Stomach smooth muscle (tissue), 2 donors: ENCODE measurements at regions not wholly inside any gene's neighbourhood (a gene's known extent, or its start where the extent isn't known, plus 50 kb on each side); places are given as distances from the start of the nearest gene placed in this dataset.

Experiments used
- H3K27ac ChIP-seq: one replicate; pipeline ENCODE4 v1.7.0; 2013; ENCODE audit warnings: mild to moderate bottlenecking, low read length, inconsistent platforms
- H3K27me3 ChIP-seq, 2 donors: one replicate each; pipeline ENCODE4 v1.7.0; 2013; ENCODE audit warnings: low read length in 2 of 2; ENCODE audit not compliant: insufficient read depth in 2 of 2, control insufficient read depth in 1 of 2
- H3K36me3 ChIP-seq, 2 donors: one replicate each; pipeline ENCODE4 v1.7.0; 2013; ENCODE audit warnings: low read length in 2 of 2; ENCODE audit not compliant: control insufficient read depth in 2 of 2, insufficient read depth in 2 of 2
- H3K4me1 ChIP-seq: one replicate; pipeline ENCODE4 v1.7.0; 2013; ENCODE audit warnings: low read length; ENCODE audit not compliant: control insufficient read depth, insufficient read depth
- H3K4me3 ChIP-seq, 2 donors: one replicate each; pipeline ENCODE4 v1.7.0; 2013; ENCODE audit warnings: low read length in 2 of 2
- H3K9ac ChIP-seq, 2 donors: one replicate each; pipeline ENCODE4 v1.7.0; 2013; ENCODE audit warnings: low read length in 2 of 2, mild to moderate bottlenecking in 1 of 2
- H3K9me3 ChIP-seq, 2 donors: one replicate each; pipeline ENCODE4 v1.7.0; 2013; ENCODE audit warnings: low read length in 2 of 2; ENCODE audit not compliant: control insufficient read depth in 2 of 2
- donor health status: healthy.
- donor health status: Pancreatic carcinoma.

- Histone ChIP-seq H3K4me3 (no peak overlapping the region), H3K9me3 (no peaks in the 10 kb centered on the region), H3K27me3 (no peaks in the 10 kb centered on the region), H3K36me3 (no peaks in the 10 kb centered on the region), H3K4me1 (no peaks in the 10 kb centered on the region), H3K27ac (no peak overlapping the region), H3K9ac (no peak overlapping the region)
Observed at GRCh38 chr4:126725906-126726305, 906.9 kb upstream of the INTU start.

DNA sequence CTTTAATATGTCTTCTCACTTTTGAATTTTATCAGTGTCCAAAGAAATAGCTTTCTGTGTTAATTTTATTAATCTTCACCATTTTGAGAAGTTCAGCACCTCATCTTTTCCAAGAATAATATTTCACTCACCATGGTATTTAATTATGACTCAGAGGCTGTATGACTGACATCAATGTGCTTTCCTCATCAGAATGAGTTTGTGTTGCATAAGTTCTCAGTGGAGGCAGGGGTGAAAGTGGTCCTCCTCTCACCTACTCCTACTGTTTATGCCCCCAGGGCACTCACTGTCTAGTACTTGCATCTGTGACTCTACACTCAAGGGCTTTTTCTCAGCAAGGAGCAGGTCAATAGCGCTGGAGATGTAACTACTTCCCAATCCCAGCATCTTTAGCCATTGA is 905.3 kb upstream of the INTU start:
- H3K9ac ChIP-seq = no peak overlapping the region
- no peaks in the 10 kb centered on the region for H3K4me1 ChIP-seq
- H3K4me3 ChIP-seq = no peak overlapping the region
- no peak overlapping the region for H3K27ac ChIP-seq
- H3K9me3 ChIP-seq = no peaks in the 10 kb centered on the region
- no peaks in the 10 kb centered on the region for H3K36me3 ChIP-seq
- H3K27me3 ChIP-seq = no peaks in the 10 kb centered on the region

DNA sequence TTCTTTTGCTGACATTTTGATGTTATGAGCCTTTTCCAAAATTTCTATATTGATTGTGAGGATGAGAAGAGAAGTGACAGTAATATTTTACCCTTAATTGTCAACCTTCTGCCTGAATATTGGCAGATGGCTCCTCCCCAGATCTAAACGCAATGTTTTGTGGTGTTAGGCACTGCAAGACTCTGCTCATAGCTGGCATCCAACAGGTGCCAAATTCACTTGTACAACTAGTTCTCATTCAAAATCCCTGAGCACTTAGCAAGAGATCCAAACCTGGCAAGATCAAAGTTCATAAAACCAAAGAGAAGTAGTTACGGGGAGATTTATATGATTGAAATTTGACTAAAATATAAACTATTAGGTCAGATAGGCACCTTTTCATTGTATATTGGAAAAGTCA is 901.7 kb upstream of the INTU start:
- no peaks in the 10 kb centered on the region for H3K27me3 ChIP-seq
- no peaks in the 10 kb centered on the region for H3K9me3 ChIP-seq
- no peak overlapping the region for H3K27ac ChIP-seq
- no peaks in the 10 kb centered on the region for H3K36me3 ChIP-seq
- H3K4me1 ChIP-seq = no peaks in the 10 kb centered on the region
- H3K4me3 ChIP-seq = no peak overlapping the region
- H3K9ac ChIP-seq = no peak overlapping the region

DNA sequence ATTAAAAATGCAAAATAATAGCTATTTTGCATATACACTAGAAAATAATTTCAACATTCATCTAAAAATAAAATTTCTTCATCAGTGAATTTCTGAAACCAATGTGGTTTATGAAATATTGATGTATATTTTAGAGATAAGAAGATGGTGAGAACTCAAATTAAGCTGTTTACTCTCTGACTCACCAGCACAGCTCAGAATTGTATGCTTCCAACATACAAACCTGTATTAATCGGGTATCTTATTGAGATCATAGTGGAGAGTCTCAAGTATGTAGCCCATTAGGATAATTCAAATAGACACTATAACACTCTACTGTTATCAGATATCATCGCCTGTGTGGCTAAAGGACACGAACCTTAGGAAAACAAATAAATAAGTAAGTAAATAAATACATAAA is 899.5 kb upstream of the INTU start:
- H3K36me3 ChIP-seq = no peaks in the 10 kb centered on the region
- no peak overlapping the region for H3K9ac ChIP-seq
- no peak overlapping the region for H3K4me3 ChIP-seq
- H3K4me1 ChIP-seq = no peaks in the 10 kb centered on the region
- no peak overlapping the region for H3K27ac ChIP-seq
- H3K9me3 ChIP-seq = no peaks in the 10 kb centered on the region
- H3K27me3 ChIP-seq = no peaks in the 10 kb centered on the region

- no peak overlapping the region for H3K9ac ChIP-seq
- H3K36me3 ChIP-seq = no peaks in the 10 kb centered on the region
- H3K4me3 ChIP-seq = no peak overlapping the region
- no peaks in the 10 kb centered on the region for H3K27me3 ChIP-seq
- no peaks in the 10 kb centered on the region for H3K4me1 ChIP-seq
- no peak overlapping the region for H3K27ac ChIP-seq
- no peaks in the 10 kb centered on the region for H3K9me3 ChIP-seq
Observed at GRCh38 chr4:126734465-126734864, 898.3 kb upstream of the INTU start.

- Histone ChIP-seq H3K9me3 (no peaks in the 10 kb centered on the region), H3K4me1 (no peaks in the 10 kb centered on the region), H3K4me3 (no peak overlapping the region), H3K27me3 (no peaks in the 10 kb centered on the region), H3K36me3 (no peaks in the 10 kb centered on the region), H3K9ac (no peak overlapping the region), H3K27ac (no peak overlapping the region)
Observed at GRCh38 chr4:126735294-126736132, 897.2 kb upstream of the INTU start.

DNA sequence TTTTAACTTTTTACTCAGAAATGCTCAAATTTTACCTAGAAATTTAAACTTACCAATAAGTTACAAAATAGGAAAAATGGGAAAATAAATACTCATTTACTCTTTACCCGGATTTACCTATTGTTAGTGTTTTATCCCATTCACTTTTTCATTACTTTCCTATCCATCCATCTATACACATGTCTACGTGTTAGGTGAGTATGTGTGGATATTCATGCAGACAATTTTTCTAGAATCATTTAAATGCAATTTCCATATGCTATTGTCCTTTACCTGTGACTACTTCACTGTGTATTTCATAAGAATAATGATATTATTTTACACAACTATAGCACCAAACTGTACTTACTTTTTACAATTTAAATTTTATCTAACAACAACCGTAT is 896.6 kb upstream of the INTU start:
- Histone ChIP-seq H3K9me3 (no peaks in the 10 kb centered on the region), H3K9ac (no peak overlapping the region), H3K27me3 (no peaks in the 10 kb centered on the region), H3K4me1 (no peaks in the 10 kb centered on the region), H3K4me3 (no peak overlapping the region), H3K36me3 (no peaks in the 10 kb centered on the region), H3K27ac (no peak overlapping the region)

GRCh38 chr4:126737899-126738526 is 894.7 kb upstream of the INTU start:
- H3K4me1 ChIP-seq = no peaks in the 10 kb centered on the region
- no peak overlapping the region for H3K27ac ChIP-seq
- no peaks in the 10 kb centered on the region for H3K36me3 ChIP-seq
- H3K9ac ChIP-seq = no peak overlapping the region
- H3K27me3 ChIP-seq = no peaks in the 10 kb centered on the region
- H3K9me3 ChIP-seq = no peaks in the 10 kb centered on the region
- no peak overlapping the region for H3K4me3 ChIP-seq

- H3K4me3 ChIP-seq = no peak overlapping the region
- H3K9me3 ChIP-seq = no peaks in the 10 kb centered on the region
- H3K27me3 ChIP-seq = no peaks in the 10 kb centered on the region
- no peaks in the 10 kb centered on the region for H3K36me3 ChIP-seq
- no peak overlapping the region for H3K9ac ChIP-seq
- H3K27ac ChIP-seq = no peak overlapping the region
- no peaks in the 10 kb centered on the region for H3K4me1 ChIP-seq
Observed at GRCh38 chr4:126738527-126738923, 894.2 kb upstream of the INTU start.

DNA sequence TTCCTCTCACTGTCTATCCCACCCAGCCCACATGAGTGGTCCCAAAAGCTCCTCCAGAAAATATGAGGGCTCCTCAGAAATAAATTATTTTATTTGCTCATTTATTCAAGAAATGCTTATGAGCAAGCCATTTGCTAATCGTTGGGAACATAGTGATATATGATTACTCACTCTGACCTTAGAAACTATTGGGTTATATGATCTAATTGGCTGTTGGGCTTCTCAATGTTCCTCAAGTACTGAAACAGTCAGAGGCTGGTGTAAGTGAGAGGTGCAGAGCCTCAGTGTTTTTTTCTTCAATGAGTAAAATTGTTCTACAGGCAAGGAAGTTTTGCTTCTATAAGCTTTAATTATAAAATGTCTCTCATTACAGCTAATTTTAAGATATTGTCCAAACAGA is 893.8 kb upstream of the INTU start:
- Histone ChIP-seq H3K4me3 (no peak overlapping the region), H3K27me3 (no peaks in the 10 kb centered on the region), H3K9ac (no peak overlapping the region), H3K36me3 (no peaks in the 10 kb centered on the region), H3K27ac (no peak overlapping the region), H3K9me3 (no peaks in the 10 kb centered on the region), H3K4me1 (no peaks in the 10 kb centered on the region)

- Histone ChIP-seq H3K4me3 (no peak overlapping the region), H3K27me3 (no peaks in the 10 kb centered on the region), H3K9me3 (no peaks in the 10 kb centered on the region), H3K36me3 (no peaks in the 10 kb centered on the region), H3K4me1 (no peaks in the 10 kb centered on the region), H3K9ac (no peak overlapping the region), H3K27ac (no peak overlapping the region)
Observed at GRCh38 chr4:126740687-126741086, 892.1 kb upstream of the INTU start.
